ENCODE measurements at regions not wholly inside any gene's neighbourhood (a gene's known extent, or its start where the extent isn't known, plus 50 kb on each side); places are given as distances from the start of the nearest gene placed in this dataset.

- TF ChIP-seq CTCF (IDR thresholded peaks at IDR 0.05) (no peak), POLR2A (IDR thresholded peaks at IDR 0.05) (no peak)
- no peak for DNase-seq
- Histone ChIP-seq H3K27me3 (no peaks in the 10 kb centered on the region), H3K4me3 (no peak overlapping the region), H3K4me1 (no peaks in the 10 kb centered on the region), H3K9me3 (no peaks in the 10 kb centered on the region), H3K36me3 (no peaks in the 10 kb centered on the region), H3K27ac (no peak overlapping the region)
These were observed 418.2 kb downstream of the HAPSTR1 start for GRCh38 chr16:9509663-9510062.

GRCh38 chr16:9511389-9511788, 419.9 kb downstream of the HAPSTR1 start:
- TF ChIP-seq POLR2A (IDR thresholded peaks at IDR 0.05) (no peak), CTCF (IDR thresholded peaks at IDR 0.05) (no peak)
- Histone ChIP-seq H3K27me3 (no peaks in the 10 kb centered on the region), H3K36me3 (no peaks in the 10 kb centered on the region), H3K9me3 (no peaks in the 10 kb centered on the region), H3K4me1 (no peaks in the 10 kb centered on the region), H3K27ac (no peak overlapping the region), H3K4me3 (no peak overlapping the region)
- DNase-seq = no peak

GRCh38 chr16:9516444-9516843, 425.0 kb downstream of the HAPSTR1 start:
- TF ChIP-seq POLR2A (IDR thresholded peaks at IDR 0.05) (no peak), CTCF (IDR thresholded peaks at IDR 0.05) (no peak)
- Histone ChIP-seq H3K27me3 (no peaks in the 10 kb centered on the region), H3K27ac (no peak overlapping the region), H3K4me3 (no peak overlapping the region), H3K9me3 (no peaks in the 10 kb centered on the region), H3K4me1 (no peaks in the 10 kb centered on the region), H3K36me3 (no peaks in the 10 kb centered on the region)
- DNase-seq = no peak

DNA sequence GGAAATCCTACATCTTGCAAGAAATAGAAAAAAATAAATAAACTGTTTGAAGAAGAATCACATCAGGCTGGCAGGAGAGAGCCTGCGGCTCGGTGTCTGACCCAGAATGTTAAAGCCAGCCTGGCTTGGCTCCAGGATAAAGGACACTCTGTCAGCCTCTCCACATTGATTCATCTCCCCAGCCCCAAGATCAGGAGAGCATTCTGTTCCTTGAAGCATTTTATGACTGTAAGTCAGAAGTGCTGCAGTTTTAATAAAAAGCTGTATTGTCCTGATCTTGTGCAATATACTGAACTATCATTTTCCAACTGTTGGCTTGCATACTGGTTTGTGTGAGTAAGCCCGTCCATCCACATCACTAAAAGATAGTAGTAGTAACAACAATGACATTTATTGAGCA, 426.6 kb downstream of the HAPSTR1 start:
- no peak overlapping the region for H3K27ac ChIP-seq
- no peaks in the 10 kb centered on the region for H3K27me3 ChIP-seq
- H3K9me3 ChIP-seq = no peaks in the 10 kb centered on the region
- DNase-seq = no peak
- H3K4me3 ChIP-seq = no peak overlapping the region
- no peaks in the 10 kb centered on the region for H3K36me3 ChIP-seq
- no peak for TF ChIP-seq POLR2A (IDR thresholded peaks at IDR 0.05)
- no peak for TF ChIP-seq CTCF (IDR thresholded peaks at IDR 0.05)
- no peaks in the 10 kb centered on the region for H3K4me1 ChIP-seq

DNA sequence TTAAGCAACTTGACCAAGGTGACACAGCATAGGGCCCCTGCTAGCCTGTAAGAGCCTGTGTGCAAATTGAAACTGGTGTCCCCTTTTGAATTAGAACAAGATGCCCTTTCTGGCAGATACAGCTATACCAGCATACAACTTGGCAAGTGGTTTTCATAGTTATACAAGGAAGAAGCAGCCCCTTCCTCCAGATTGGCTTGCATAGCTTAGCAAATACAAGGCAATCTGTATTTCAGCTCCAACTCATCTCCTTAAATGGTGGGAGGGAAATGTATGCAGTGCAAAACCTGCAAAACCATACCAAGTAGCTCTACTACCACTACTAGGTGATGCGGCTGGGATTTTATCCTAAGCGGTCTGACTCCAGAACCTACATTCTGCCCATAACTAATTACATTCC, 427.1 kb downstream of the HAPSTR1 start:
- TF ChIP-seq POLR2A (IDR thresholded peaks at IDR 0.05) (no peak), CTCF (IDR thresholded peaks at IDR 0.05) (no peak)
- H3K4me1 ChIP-seq = no peaks in the 10 kb centered on the region
- no peaks in the 10 kb centered on the region for H3K9me3 ChIP-seq
- H3K4me3 ChIP-seq = no peak overlapping the region
- H3K36me3 ChIP-seq = no peaks in the 10 kb centered on the region
- H3K27ac ChIP-seq = no peak overlapping the region
- no peaks in the 10 kb centered on the region for H3K27me3 ChIP-seq
- no peak for DNase-seq

DNA sequence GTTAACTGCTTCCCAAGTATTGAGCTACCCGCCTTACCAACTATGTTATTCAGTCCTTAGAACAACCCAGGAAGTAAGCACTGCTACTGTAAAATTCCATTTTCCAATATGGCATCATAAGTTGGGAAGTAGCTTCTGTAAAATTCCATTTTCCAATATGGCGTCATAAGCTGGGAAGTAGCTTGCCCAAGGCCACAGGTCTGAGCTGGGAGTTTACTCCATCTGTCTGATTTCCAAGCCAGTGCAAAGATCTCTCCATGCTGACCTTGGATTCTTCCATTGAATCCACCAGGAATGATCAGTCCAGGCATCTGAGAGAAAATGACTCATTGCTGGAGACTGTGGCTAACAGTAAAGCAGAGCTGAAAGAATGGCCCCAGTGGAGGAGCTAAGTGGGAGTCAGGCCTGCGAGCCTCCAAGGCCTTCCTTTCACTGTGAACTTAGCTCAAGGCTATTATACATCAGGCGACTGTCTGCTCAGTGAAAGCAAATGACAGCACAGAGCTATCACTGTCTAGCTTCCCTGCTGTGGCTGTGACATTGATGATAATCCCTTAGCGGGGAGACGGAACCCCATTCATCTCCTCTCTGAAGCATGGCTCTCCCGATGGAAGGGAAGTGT, 430.4 kb downstream of the HAPSTR1 start:
- Histone ChIP-seq H3K4me1 (no peaks in the 10 kb centered on the region), H3K9me3 (no peaks in the 10 kb centered on the region), H3K27ac (no peak overlapping the region), H3K36me3 (no peaks in the 10 kb centered on the region), H3K4me3 (no peak overlapping the region), H3K27me3 (no peaks in the 10 kb centered on the region)
- TF ChIP-seq POLR2A (IDR thresholded peaks at IDR 0.05) (no peak), CTCF (IDR thresholded peaks at IDR 0.05) (no peak)
- no peak for DNase-seq
